PC-9 (cell line): ENCODE measurements at regions not wholly inside any gene's neighbourhood (a gene's known extent, or its start where the extent isn't known, plus 50 kb on each side); places are given as distances from the start of the nearest gene placed in this dataset.

ENCODE experiments used
- BruUV-seq: library from RNA; stranded (reverse); fragments of 400-500 nt; replicated peaks from 2 replicates; lab custom pipeline; 2021; lab: Mats Ljungman, UMichigan
- CTCF ChIA-PET: fragments of 300-600 bp; sonication (Branson Sonifier 250); formaldehyde crosslinking; loops from one replicate; lab custom pipeline; 2022; ENCODE audit warnings: antibody characterized with exemption; lab: Charles Lee
- POLR2A ChIA-PET: fragments of 300-600 bp; sonication (Branson Sonifier 250); formaldehyde crosslinking; loops from one replicate; lab custom pipeline; 2022; ENCODE audit warnings: antibody characterized with exemption; ENCODE audit not compliant: unreplicated experiment; lab: Charles Lee
- DNase-seq, 2 experiments: peaks; one replicate each; pipeline versions ENCODE4 v3.0.0 to v3.0.0-alpha.2; 2015 to 2022; ENCODE audit warnings: mixed read lengths in 1 of 2
- H2AFZ ChIP-seq: fragments of 200-600 bp; sonication (generic); 2 replicates; pipeline ENCODE4 v1.8.1; 2017; ENCODE audit warnings: antibody characterized with exemption
- H3F3A ChIP-seq: fragments of 200-600 bp; sonication (generic); 2 replicates; pipeline ENCODE4 v1.8.1; 2017; ENCODE audit warnings: antibody characterized with exemption, mild to moderate bottlenecking, low read depth; ENCODE audit not compliant: insufficient read depth
- H3K27ac ChIP-seq: fragments of 200-600 bp; sonication (generic); 2 replicates; pipeline ENCODE4 v1.6.1; 2016; ENCODE audit warnings: mixed run types
- H3K27me3 ChIP-seq: fragments of 200-600 bp; sonication (generic); 2 replicates; pipeline ENCODE4 v1.6.1; 2016; ENCODE audit warnings: low read depth, mixed run types; ENCODE audit not compliant: insufficient read depth
- H3K36me3 ChIP-seq: fragments of 200-600 bp; sonication (generic); 2 replicates; pipeline ENCODE4 v1.6.1; 2016; ENCODE audit warnings: low read depth, mixed run types
- H3K4me1 ChIP-seq: fragments of 200-600 bp; sonication (generic); replicated peaks from 2 replicates; pipeline ENCODE4 v1.6.1; 2016; ENCODE audit warnings: mixed run types; ENCODE audit not compliant: insufficient read depth
- H3K4me2 ChIP-seq: fragments of 200-600 bp; sonication (generic); 2 replicates; pipeline ENCODE4 v1.6.1; 2017; ENCODE audit warnings: mixed run types
- H3K4me3 ChIP-seq: fragments of 200-600 bp; sonication (generic); 2 replicates; pipeline ENCODE4 v1.6.1; 2016; ENCODE audit warnings: mixed run types
- H3K79me2 ChIP-seq: fragments of 200-600 bp; sonication (generic); 2 replicates; pipeline ENCODE4 v1.6.1; 2017; ENCODE audit warnings: low read depth, mixed run types
- H3K9me2 ChIP-seq: fragments of 200-600 bp; sonication (generic); 2 replicates; pipeline ENCODE4 v1.8.1; 2017; ENCODE audit warnings: mild to moderate bottlenecking; ENCODE audit not compliant: insufficient read depth
- H3K9me3 ChIP-seq: fragments of 200-600 bp; sonication (generic); 2 replicates; pipeline ENCODE4 v1.8.1; 2016; ENCODE audit warnings: low read depth; ENCODE audit not compliant: insufficient read depth
- H4K20me1 ChIP-seq: fragments of 200-600 bp; sonication (generic); 2 replicates; pipeline ENCODE4 v1.8.1; 2017; ENCODE audit not compliant: insufficient read depth
- CTCF ChIP-seq: fragments of 200-600 bp; sonication (generic); conservative IDR thresholded peaks from 2 replicates; pipeline ENCODE4 v1.6.1; 2017; ENCODE audit warnings: mixed run types, antibody characterized with exemption, mild to moderate bottlenecking, moderate library complexity
- EZH2 ChIP-seq: fragments of 200-600 bp; sonication (generic); IDR thresholded peaks from 2 replicates; pipeline ENCODE4 v1.8.0; 2017; ENCODE audit warnings: antibody characterized with exemption, low read depth
- intact Hi-C: fragments of 100-400 bp; cut with micrococcal nuclease; formaldehyde crosslinking; loops from one replicate; pipeline ENCODE4 v1.10.0; 2022; ENCODE audit not compliant: unreplicated experiment

- intact Hi-C loops, result no loop called here
- Histone ChIP-seq H3F3A (no peaks in the 10 kb centered on the region), H3K27me3 (no peaks in the 10 kb centered on the region), H3K27ac (no peak overlapping the region), H3K4me2 (no peak overlapping the region), H3K36me3 (no peaks in the 10 kb centered on the region), H4K20me1 (no peaks in the 10 kb centered on the region), H2AFZ (0 out of 2 replicates have a peak overlapping the region, but pooled peaks have one; percentile 22), H3K9me2 (no peaks in the 10 kb centered on the region), H3K79me2 (no peaks in the 10 kb centered on the region), H3K9me3 (no peaks in the 10 kb centered on the region), H3K4me1 (no peaks in the 10 kb centered on the region), H3K4me3 (no peak overlapping the region)
- CTCF ChIA-PET, result no interaction called here
- POLR2A ChIA-PET, result no interaction called here
- BruUV-seq, result no TSS peak
- DNase-seq, result no peak
- TF ChIP-seq CTCF (no peak), EZH2 (no peak)
Observed at GRCh38 chr2:186912979-186913378, 64.0 kb upstream of the ZSWIM2 start.

GRCh38 chr2:186911551-186912085 lies 62.6 kb upstream of the ZSWIM2 start:
- CTCF ChIA-PET, result no interaction called here
- intact Hi-C loops, result no loop called here
- no peaks in the 10 kb centered on the region for H3F3A ChIP-seq

GRCh38 chr2:186910996-186911395 lies 62.0 kb upstream of the ZSWIM2 start:
- TF ChIP-seq EZH2 (no peak), CTCF (no peak)
- CTCF ChIA-PET, result no interaction called here

More at GRCh38 chr2:186911551-186912085, 62.6 kb upstream of the ZSWIM2 start:
- DNase-seq, result no peak
- Histone ChIP-seq H3K79me2 (no peaks in the 10 kb centered on the region), H2AFZ (no peak overlapping the region), H3K27ac (no peak overlapping the region), H3K4me1 (no peaks in the 10 kb centered on the region), H3K9me3 (no peaks in the 10 kb centered on the region), H3K36me3 (no peaks in the 10 kb centered on the region), H3K27me3 (no peaks in the 10 kb centered on the region), H3K9me2 (no peaks in the 10 kb centered on the region), H4K20me1 (no peaks in the 10 kb centered on the region), H3K4me3 (no peak overlapping the region), H3K4me2 (no peak overlapping the region)
- POLR2A ChIA-PET, result no interaction called here
- no TSS peak for BruUV-seq
- no peak for TF ChIP-seq CTCF
- TF ChIP-seq EZH2, result no peak

More at GRCh38 chr2:186910996-186911395, 62.0 kb upstream of the ZSWIM2 start:
- POLR2A ChIA-PET, result no interaction called here
- no TSS peak for BruUV-seq
- no peaks in the 10 kb centered on the region for H3K9me3 ChIP-seq
- no peaks in the 10 kb centered on the region for H3F3A ChIP-seq
- no peaks in the 10 kb centered on the region for H3K9me2 ChIP-seq
- H2AFZ ChIP-seq, result no peak overlapping the region
- H3K27ac ChIP-seq, result no peak overlapping the region
- H3K4me1 ChIP-seq, result no peaks in the 10 kb centered on the region
- no peak overlapping the region for H3K4me3 ChIP-seq
- H3K4me2 ChIP-seq, result no peak overlapping the region
- no peaks in the 10 kb centered on the region for H3K36me3 ChIP-seq
- no peaks in the 10 kb centered on the region for H4K20me1 ChIP-seq
- no peaks in the 10 kb centered on the region for H3K79me2 ChIP-seq
- intact Hi-C loops, result no loop called here
- H3K27me3 ChIP-seq, result no peaks in the 10 kb centered on the region
- no peak for DNase-seq
